ENCODE measurements at regions not wholly inside any gene's neighbourhood (a gene's known extent, or its start where the extent isn't known, plus 50 kb on each side); places are given as distances from the start of the nearest gene placed in this dataset.

GRCh38 chr3:145801696-145802095 lies 359.3 kb downstream of the PLOD2 start:
- TF ChIP-seq CTCF (IDR thresholded peaks at IDR 0.05; ENCODE audit: low read length), result no peak
- no peak for TF ChIP-seq EZH2 (IDR thresholded peaks at IDR 0.05; ENCODE audit: borderline replicate concordance, low read length)
- no peaks in the 10 kb centered on the region for H3K79me2 ChIP-seq (ENCODE audit: insufficient read depth, low read length)
- H3K4me2 ChIP-seq (ENCODE audit: low read length), result no peak overlapping the region
- no peak overlapping the region for H3K4me3 ChIP-seq (ENCODE audit: low read depth, low read length, poor library complexity, severe bottlenecking)
- no peaks in the 10 kb centered on the region for H3K9me2 ChIP-seq (ENCODE audit: low read depth, low read length)
- H3K27me3 ChIP-seq (ENCODE audit: insufficient read depth, low read length), result no peaks in the 10 kb centered on the region
- no peaks in the 10 kb centered on the region for H3K4me1 ChIP-seq (ENCODE audit: insufficient read depth, low read length, severe bottlenecking)
- H3K36me3 ChIP-seq (ENCODE audit: insufficient read depth, low read length), result no peaks in the 10 kb centered on the region
- H3F3A ChIP-seq (ENCODE audit: insufficient read depth, low read length), result no peaks in the 10 kb centered on the region
- H3K27ac ChIP-seq (ENCODE audit: low read depth, low read length, poor library complexity, severe bottlenecking), result no peak overlapping the region
- H4K20me1 ChIP-seq (ENCODE audit: insufficient read depth, low read length), result no peaks in the 10 kb centered on the region
- H3K9me3 ChIP-seq (ENCODE audit: low read length), result no peaks in the 10 kb centered on the region
- no peak overlapping the region for H2AFZ ChIP-seq (ENCODE audit: low read length)
- no peak overlapping the region for H3K9ac ChIP-seq (ENCODE audit: low read length)

- Histone ChIP-seq H3K4me2 (ENCODE audit: low read length) (no peak overlapping the region), H3K4me1 (ENCODE audit: insufficient read depth, low read length, severe bottlenecking) (no peaks in the 10 kb centered on the region), H3F3A (ENCODE audit: insufficient read depth, low read length) (no peaks in the 10 kb centered on the region), H3K79me2 (ENCODE audit: insufficient read depth, low read length) (no peaks in the 10 kb centered on the region), H3K36me3 (ENCODE audit: insufficient read depth, low read length) (no peaks in the 10 kb centered on the region), H2AFZ (ENCODE audit: low read length) (no peak overlapping the region), H3K9ac (ENCODE audit: low read length) (no peak overlapping the region), H3K9me3 (ENCODE audit: low read length) (no peaks in the 10 kb centered on the region), H3K27ac (ENCODE audit: low read depth, low read length, poor library complexity, severe bottlenecking) (no peak overlapping the region), H3K27me3 (ENCODE audit: insufficient read depth, low read length) (no peaks in the 10 kb centered on the region), H3K9me2 (ENCODE audit: low read depth, low read length) (no peaks in the 10 kb centered on the region), H3K4me3 (ENCODE audit: low read depth, low read length, poor library complexity, severe bottlenecking) (no peak overlapping the region), H4K20me1 (ENCODE audit: insufficient read depth, low read length) (no peaks in the 10 kb centered on the region)
- TF ChIP-seq CTCF (IDR thresholded peaks at IDR 0.05; ENCODE audit: low read length), result peak; percentile 32
- no peak for TF ChIP-seq EZH2 (IDR thresholded peaks at IDR 0.05; ENCODE audit: borderline replicate concordance, low read length)
These were observed 353.0 kb downstream of the PLOD2 start for GRCh38 chr3:145807990-145808389.

- Histone ChIP-seq H3K27ac (ENCODE audit: low read depth, low read length, poor library complexity, severe bottlenecking) (no peak overlapping the region), H3K9me3 (ENCODE audit: low read length) (no peaks in the 10 kb centered on the region), H3K4me1 (ENCODE audit: insufficient read depth, low read length, severe bottlenecking) (no peaks in the 10 kb centered on the region), H3K27me3 (ENCODE audit: insufficient read depth, low read length) (no peaks in the 10 kb centered on the region), H3K36me3 (ENCODE audit: insufficient read depth, low read length) (no peaks in the 10 kb centered on the region), H3K4me3 (ENCODE audit: low read depth, low read length, poor library complexity, severe bottlenecking) (no peak overlapping the region), H3K9me2 (ENCODE audit: low read depth, low read length) (no peaks in the 10 kb centered on the region), H2AFZ (ENCODE audit: low read length) (no peak overlapping the region), H4K20me1 (ENCODE audit: insufficient read depth, low read length) (no peaks in the 10 kb centered on the region), H3K79me2 (ENCODE audit: insufficient read depth, low read length) (no peaks in the 10 kb centered on the region), H3K9ac (ENCODE audit: low read length) (no peak overlapping the region), H3K4me2 (ENCODE audit: low read length) (no peak overlapping the region), H3F3A (ENCODE audit: insufficient read depth, low read length) (no peaks in the 10 kb centered on the region)
- no peak for TF ChIP-seq CTCF (IDR thresholded peaks at IDR 0.05; ENCODE audit: low read length)
- no peak for TF ChIP-seq EZH2 (IDR thresholded peaks at IDR 0.05; ENCODE audit: borderline replicate concordance, low read length)
These were observed 348.6 kb downstream of the PLOD2 start for GRCh38 chr3:145812391-145812790.
